ENCODE measurements at regions not wholly inside any gene's neighbourhood (a gene's known extent, or its start where the extent isn't known, plus 50 kb on each side); places are given as distances from the start of the nearest gene placed in this dataset.
"Not testable (repeated sequence)": the region's sequence is repeated elsewhere in the genome, so short reads cannot be mapped to it uniquely, and the experiment has no call there.

GRCh38 chr11:115608976-115609375 lies 104.8 kb upstream of the CADM1 start:
- DNase-seq = no peak
- H3K36me3 ChIP-seq = no peaks in the 10 kb centered on the region
- intact Hi-C loops (cut with DNase I) = no loop called here
- H3K27me3 ChIP-seq = no peaks in the 10 kb centered on the region
- H3K4me1 ChIP-seq = peaks cover 0 to 15% (median 0%) of the 10 kb centered on the region in 3 donors
- no peak overlapping the region for H3K27ac ChIP-seq
- no peak overlapping the region for H3K4me3 ChIP-seq
- WGBS, 2 donors = 73 to 79% methylated on average over 3 to 6 of the region's 6 CpGs
- TF ChIP-seq CTCF (IDR thresholded peaks at IDR 0.05) = no peak
- TF ChIP-seq POLR2A (IDR thresholded peaks at IDR 0.05) = no peak
- no peaks in the 10 kb centered on the region for H3K9me3 ChIP-seq

GRCh38 chr11:115607621-115608221 lies 103.5 kb upstream of the CADM1 start:
- Histone ChIP-seq H3K9me3 (no peaks in the 10 kb centered on the region), H3K4me3 (no peak overlapping the region), H3K36me3 (no peaks in the 10 kb centered on the region), H3K27ac (no peak overlapping the region), H3K27me3 (no peaks in the 10 kb centered on the region), H3K4me1 (peaks cover 0 to 15% (median 0%) of the 10 kb centered on the region in 3 donors)
- DNase-seq = no peak
- intact Hi-C loops (cut with DNase I) = no loop called here
- WGBS, 2 donors = 73 to 81% methylated on average over 9 to 10 of the region's 13 CpGs
- no peak for TF ChIP-seq POLR2A (IDR thresholded peaks at IDR 0.05)
- no peak for TF ChIP-seq CTCF (IDR thresholded peaks at IDR 0.05)

DNA sequence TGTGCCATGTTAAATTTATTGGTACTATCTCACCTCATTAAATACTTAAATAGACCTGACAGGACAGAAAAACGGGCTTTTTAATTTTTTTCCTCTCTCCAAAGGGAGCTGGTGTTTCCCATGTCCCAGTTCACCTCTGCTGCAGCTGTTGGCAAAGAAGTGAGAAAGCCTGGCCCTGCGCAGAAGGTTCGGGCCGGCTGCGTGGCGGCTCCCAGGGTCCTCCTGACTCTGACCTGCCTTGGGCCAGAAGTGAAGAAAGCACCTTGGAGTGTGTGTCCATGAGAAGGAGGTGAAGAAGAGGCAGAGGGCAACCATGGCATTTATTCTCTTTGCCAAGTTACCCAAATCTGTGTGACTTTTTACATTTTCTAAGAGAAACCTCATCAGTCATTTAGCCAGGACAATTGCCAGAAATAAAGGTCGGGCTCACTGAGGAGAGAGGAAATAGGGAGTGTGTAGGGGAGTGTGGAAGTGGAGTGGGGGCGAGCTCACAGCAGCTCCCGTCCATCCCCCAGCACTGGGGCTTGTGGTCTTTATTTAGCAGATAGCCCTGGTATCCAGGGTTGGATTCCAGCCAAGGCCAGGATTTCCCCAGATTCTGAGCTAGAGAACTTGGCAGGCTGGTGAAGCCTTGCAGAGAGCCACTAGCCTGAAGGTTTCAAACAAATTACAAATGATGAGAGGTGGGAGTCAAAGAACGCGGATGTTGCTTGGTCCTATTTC lies 102.4 kb upstream of the CADM1 start:
- H3K27ac ChIP-seq = no peak overlapping the region
- H3K4me1 ChIP-seq = peaks cover 0 to 15% (median 0%) of the 10 kb centered on the region in 3 donors
- H3K4me3 ChIP-seq = no peak overlapping the region
- 53 to 54% methylated on average over 11 of the region's 11 CpGs for WGBS, 2 donors
- H3K36me3 ChIP-seq = no peaks in the 10 kb centered on the region
- no peaks in the 10 kb centered on the region for H3K27me3 ChIP-seq
- no peaks in the 10 kb centered on the region for H3K9me3 ChIP-seq
- TF ChIP-seq POLR2A (IDR thresholded peaks at IDR 0.05) (no peak), CTCF (IDR thresholded peaks at IDR 0.05) (no peak)
- no peak for DNase-seq
- intact Hi-C loops (cut with DNase I) = no loop called here

- WGBS, 2 donors = 73 to 74% methylated on average over 16 of the region's 16 CpGs
Observed at GRCh38 chr11:115605871-115606497, 101.8 kb upstream of the CADM1 start.

GRCh38 chr11:115605397-115605796 lies 101.2 kb upstream of the CADM1 start:
- H3K9me3 ChIP-seq; H3K27ac ChIP-seq; H3K36me3 ChIP-seq; H3K27me3 ChIP-seq; DNase-seq; intact Hi-C loops (cut with DNase I); H3K4me3 ChIP-seq: not testable (repeated sequence)
- peaks cover 0 to 15% (median 0%) of the 10 kb centered on the region in 3 donors for H3K4me1 ChIP-seq
- whole genome bisulfite sequencing, 2 donors = 76 to 78% methylated on average over 5 of the region's 5 CpGs

More at GRCh38 chr11:115605871-115606497, 101.8 kb upstream of the CADM1 start:
- no peak for DNase-seq
- H3K9me3 ChIP-seq = no peaks in the 10 kb centered on the region
- H3K4me1 ChIP-seq = peaks cover 0 to 15% (median 0%) of the 10 kb centered on the region in 3 donors
- no peak overlapping the region for H3K4me3 ChIP-seq
- H3K36me3 ChIP-seq = no peaks in the 10 kb centered on the region
- TF ChIP-seq POLR2A (IDR thresholded peaks at IDR 0.05) = no peak
- no peak for TF ChIP-seq CTCF (IDR thresholded peaks at IDR 0.05)
- H3K27me3 ChIP-seq = no peaks in the 10 kb centered on the region
- H3K27ac ChIP-seq = no peak overlapping the region
- intact Hi-C loops (cut with DNase I) = no loop called here

All from esophagus squamous epithelium (tissue), 5 donors.